GOT3 (cell line): ENCODE measurements at regions not wholly inside any gene's neighbourhood (a gene's known extent, or its start where the extent isn't known, plus 50 kb on each side); places are given as distances from the start of the nearest gene placed in this dataset.

Experiments used
- DNase-seq: peaks from one replicate; lab custom pipeline; 2025; ENCODE audit warnings: mixed read lengths; lab: John Stamatoyannopoulos, UW

GRCh38 chr6:14187406-14187805, 69.8 kb downstream of the CD83 start:
- DNase-seq, result no peak

- no peak for DNase-seq
These were observed 71.5 kb downstream of the CD83 start for GRCh38 chr6:14189074-14189473.

DNA sequence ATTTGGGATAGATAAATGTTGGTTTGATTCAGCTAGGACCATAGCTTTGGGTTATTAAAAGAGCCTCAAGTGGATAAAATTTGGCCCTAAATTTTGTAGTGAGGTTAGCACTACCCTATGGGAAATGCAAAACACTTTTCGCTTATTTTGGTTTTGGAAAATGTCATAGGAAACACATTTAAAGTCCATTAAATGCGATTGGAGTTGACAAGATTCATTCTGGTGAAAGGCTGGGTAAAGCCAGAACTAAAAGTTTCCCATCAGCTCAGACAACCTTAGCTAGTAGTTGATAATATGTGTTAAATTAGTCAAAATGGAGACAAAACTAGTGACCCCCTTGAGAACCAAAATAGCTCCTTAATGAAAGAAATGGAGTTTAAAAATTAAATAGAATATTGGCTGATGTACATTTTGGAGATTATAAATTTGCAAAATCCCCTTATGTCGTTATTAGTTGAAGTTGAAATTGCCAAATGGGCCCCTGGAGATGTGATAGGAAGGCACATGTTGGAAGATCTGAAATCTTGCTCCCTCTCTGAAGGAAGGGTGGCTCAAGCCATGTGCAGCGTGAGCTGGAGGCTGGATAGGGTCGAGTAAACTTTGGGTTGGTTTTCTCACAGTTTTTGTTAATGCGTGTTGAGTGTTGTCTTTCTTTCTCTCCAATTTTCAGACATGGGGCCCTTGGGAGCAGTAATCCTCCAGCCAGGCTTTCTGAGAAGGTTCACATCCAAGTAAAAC, 72.8 kb downstream of the CD83 start:
- DNase-seq, result no peak

GRCh38 chr6:14190929-14191224, 73.3 kb downstream of the CD83 start:
- DNase-seq, result no peak

- DNase-seq, result no peak
These were observed 74.2 kb downstream of the CD83 start for GRCh38 chr6:14191761-14192160.

- DNase-seq, result no peak
These were observed 74.7 kb downstream of the CD83 start for GRCh38 chr6:14192216-14192788.

- no peak for DNase-seq
These were observed 76.0 kb downstream of the CD83 start for GRCh38 chr6:14193524-14193923.

GRCh38 chr6:14194483-14194882, 76.9 kb downstream of the CD83 start:
- DNase-seq, result no peak

- DNase-seq, result no peak
These were observed 77.4 kb downstream of the CD83 start for GRCh38 chr6:14194976-14195375.

DNA sequence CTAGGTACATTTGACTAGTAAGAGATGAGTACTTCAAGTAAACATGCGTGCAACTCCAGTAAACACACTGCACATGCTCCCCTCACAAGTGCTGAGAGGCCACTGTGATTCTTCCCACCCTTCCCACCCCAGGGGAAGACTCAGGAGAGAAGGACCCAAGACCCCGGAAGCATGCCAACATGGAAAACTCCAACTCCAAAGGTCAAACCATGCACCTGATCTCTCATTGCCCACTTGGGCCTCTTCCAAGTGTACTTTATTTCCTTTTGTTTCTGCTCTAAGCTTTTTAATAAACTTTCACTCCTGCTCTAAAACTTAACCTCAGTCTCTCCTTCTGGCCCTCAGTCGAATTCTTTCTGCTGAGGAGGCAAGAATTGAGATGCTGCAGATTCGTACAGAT, 78.5 kb downstream of the CD83 start:
- DNase-seq, result no peak

DNA sequence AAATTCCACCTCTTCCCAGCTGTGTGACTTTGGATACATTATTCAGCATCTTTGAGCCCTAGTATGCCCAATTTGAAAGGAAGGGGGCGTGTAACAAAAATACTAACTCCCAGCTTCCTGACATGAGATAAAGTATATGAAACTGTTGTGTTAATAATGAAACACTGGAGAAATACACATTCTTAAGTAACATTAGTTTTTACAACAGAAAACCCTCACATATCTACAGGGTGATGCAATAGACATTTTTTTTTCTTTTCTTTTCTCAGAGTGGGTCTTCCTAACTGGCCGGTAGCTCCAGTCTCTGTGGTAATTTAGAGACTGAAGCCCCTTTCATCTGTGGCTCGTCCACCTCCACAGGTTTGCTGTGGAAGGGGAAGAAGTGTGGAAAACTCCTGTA, 79.5 kb downstream of the CD83 start:
- DNase-seq, result no peak

- DNase-seq, result no peak
These were observed 82.5 kb downstream of the CD83 start for GRCh38 chr6:14200047-14200446.

- no peak for DNase-seq
These were observed 85.4 kb downstream of the CD83 start for GRCh38 chr6:14202947-14203346.

GRCh38 chr6:14206391-14206790, 88.8 kb downstream of the CD83 start:
- DNase-seq, result no peak

- no peak for DNase-seq
These were observed 89.9 kb downstream of the CD83 start for GRCh38 chr6:14207448-14207847.

- DNase-seq, result no peak
These were observed 91.4 kb downstream of the CD83 start for GRCh38 chr6:14209000-14209399.

GRCh38 chr6:14210077-14210476, 92.5 kb downstream of the CD83 start:
- DNase-seq, result no peak

DNA sequence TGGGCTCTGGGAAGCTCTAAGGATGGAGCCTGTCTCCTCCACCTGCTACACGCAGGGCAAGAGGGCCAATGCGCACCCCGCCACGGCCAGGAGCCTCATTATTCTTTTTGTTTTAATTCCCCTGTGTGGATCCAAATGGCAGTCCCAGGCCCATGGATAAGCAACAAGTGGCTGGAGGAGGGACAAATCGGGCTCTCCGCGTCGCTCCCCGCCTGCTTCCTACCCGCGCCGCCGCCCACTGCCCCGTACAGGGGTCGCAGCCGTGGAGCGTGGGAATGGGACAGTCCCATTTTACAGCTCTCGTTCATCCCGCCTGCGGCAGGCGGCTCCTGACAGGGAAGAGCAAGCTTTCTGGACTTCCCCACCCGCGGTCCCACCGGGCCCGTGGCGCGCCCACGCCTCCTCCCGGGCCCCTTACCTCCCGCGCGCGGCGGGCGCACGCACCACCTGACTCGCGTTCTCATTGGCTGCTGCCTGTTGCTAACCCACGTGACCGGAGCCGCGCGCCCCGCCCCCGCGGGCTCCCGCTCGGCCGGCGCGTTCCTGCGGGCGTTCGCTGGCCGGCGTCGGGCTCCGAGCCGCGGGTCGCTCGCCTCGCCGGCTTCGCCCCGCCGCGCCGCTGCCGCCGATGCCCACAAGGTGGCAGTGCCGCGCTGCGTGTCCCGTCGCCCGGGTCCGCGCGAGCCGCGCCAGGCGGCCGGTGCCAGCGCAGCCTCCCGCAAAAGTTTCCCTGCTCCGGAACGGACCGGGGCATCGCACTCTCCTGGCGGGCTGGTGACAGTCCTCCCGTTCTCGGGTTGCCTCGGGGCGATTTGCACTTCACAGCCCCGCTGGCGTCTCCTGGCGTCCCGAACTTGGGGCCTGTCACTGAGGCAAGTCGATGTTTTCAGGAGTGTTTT, 93.3 kb downstream of the CD83 start:
- peak; percentile 81 for DNase-seq

- DNase-seq, result no peak
These were observed 94.0 kb downstream of the CD83 start for GRCh38 chr6:14211562-14211942.

DNA sequence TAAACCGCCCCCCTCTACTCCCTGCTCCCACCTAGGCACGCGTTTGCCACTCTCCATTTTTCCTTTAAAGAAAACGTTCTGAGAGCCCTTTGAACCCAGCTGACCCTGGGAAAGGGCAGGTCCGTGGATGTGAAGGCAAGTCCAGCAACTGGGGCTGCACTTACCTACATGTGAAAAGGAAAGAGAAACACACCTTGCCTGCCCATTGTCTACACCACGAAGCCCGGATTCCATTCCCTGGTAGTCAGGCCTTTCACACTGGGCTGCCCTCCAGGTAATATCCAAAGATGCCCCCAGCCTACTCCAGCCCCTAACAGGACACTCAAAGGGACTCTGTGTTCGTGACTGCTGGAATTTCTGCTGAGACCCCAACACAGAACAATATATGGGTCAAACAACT, 94.4 kb downstream of the CD83 start:
- DNase-seq, result no peak

DNA sequence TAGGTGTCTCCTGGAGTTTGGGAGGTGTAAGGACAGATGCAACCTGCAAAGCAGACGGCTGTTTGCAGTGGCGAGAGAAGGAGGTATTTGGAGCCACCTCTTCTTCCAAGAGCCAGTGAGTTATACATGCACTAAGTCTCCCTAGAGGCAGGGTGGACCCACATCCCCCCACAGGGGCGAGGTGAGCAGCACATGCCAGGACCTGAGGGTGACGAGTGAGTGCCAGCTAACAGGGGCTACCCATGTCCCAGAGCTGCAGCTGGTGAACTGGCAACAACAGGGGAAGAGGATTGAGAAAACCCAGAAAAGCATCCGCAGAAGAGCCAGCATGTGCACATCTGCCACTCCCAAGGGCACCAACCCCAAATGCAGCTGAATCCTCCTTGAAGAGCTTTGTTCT, 95.1 kb downstream of the CD83 start:
- DNase-seq, result no peak

- no peak for DNase-seq
These were observed 99.5 kb downstream of the CD83 start for GRCh38 chr6:14216946-14217684.
